Kidney (tissue), 13 donors: ENCODE measurements at regions not wholly inside any gene's neighbourhood (a gene's known extent, or its start where the extent isn't known, plus 50 kb on each side); places are given as distances from the start of the nearest gene placed in this dataset.

Experiments used
- DNase-seq, 5 donors: peaks; one replicate each; pipeline ENCODE4 v3.0.0-alpha.2; 2013 to 2020
- FAIRE-seq: peaks from 2 replicates; lab custom pipeline; 2012; peaks lifted over from hg19 to GRCh38; lab: Jason Lieb, UNC
- H3K27ac ChIP-seq, 2 donors: one replicate each; pipeline ENCODE4 v1.7.0; 2013; ENCODE audit warnings: low read depth in 2 of 2, low read length in 2 of 2, inconsistent platforms in 1 of 2
- H3K27me3 ChIP-seq: one replicate; pipeline ENCODE4 v1.7.1; 2013; ENCODE audit warnings: low read length, inconsistent platforms; ENCODE audit not compliant: control insufficient read depth, insufficient read depth
- H3K36me3 ChIP-seq, 3 donors: one replicate each; pipeline versions ENCODE4 v1.7.0 to v1.7.1; 2013; ENCODE audit warnings: low read length in 3 of 3, control low read depth in 1 of 3, inconsistent platforms in 1 of 3; ENCODE audit not compliant: insufficient read depth in 3 of 3, control insufficient read depth in 2 of 3
- H3K4me1 ChIP-seq, 3 donors: one replicate each; pipeline versions ENCODE4 v1.7.0 to v1.7.1; 2013; ENCODE audit warnings: low read length in 3 of 3, inconsistent platforms in 1 of 3, low read depth in 1 of 3; ENCODE audit not compliant: control insufficient read depth in 2 of 3, insufficient read depth in 2 of 3
- H3K4me3 ChIP-seq, 3 donors: one replicate each; pipeline versions ENCODE4 v1.7.0 to v1.8.1; 2013; ENCODE audit warnings: low read length in 3 of 3, control low read depth in 1 of 3, inconsistent platforms in 1 of 3
- H3K9ac ChIP-seq, 3 donors: one replicate each; pipeline versions ENCODE4 v1.7.0 to v1.7.1; 2013; ENCODE audit warnings: low read length in 3 of 3, control low read depth in 1 of 3, inconsistent platforms in 1 of 3
- H3K9me3 ChIP-seq, 3 donors: one replicate each; pipeline versions ENCODE4 v1.7.0 to v1.7.1; 2013; ENCODE audit warnings: low read length in 3 of 3, control low read depth in 1 of 3, inconsistent platforms in 1 of 3; ENCODE audit not compliant: control insufficient read depth in 2 of 3, insufficient read depth in 1 of 3
- CTCF ChIP-seq: IDR thresholded peaks from 3 replicates; pipeline ENCODE4 v1.5.1; 2012; ENCODE audit warnings: mild to moderate bottlenecking, moderate library complexity, borderline replicate concordance; ENCODE audit not compliant: insufficient read depth; ENCODE audit errors: extremely low read depth
- intact Hi-C: fragments of 100-400 bp; cut with DNase I; formaldehyde crosslinking; loops from one replicate; pipeline ENCODE4 v1.11.1; 2022
- donor health status: control.
- donor health status: control.
- donor health status: control.
- donor health status: control.
- donor health status: control.
- donor health status: DM: yes; HTN: yes; CAD: no.
- donor health status: Normal renal cell carcinoma (clear cell type).

- DNase-seq (no peak), FAIRE-seq (no peak)
- Histone ChIP-seq H3K36me3 (no peaks in the 10 kb centered on the region), H3K27ac (no peak overlapping the region), H3K4me3 (no peak overlapping the region), H3K9me3 (peaks cover 0 to 7% (median 1%) of the 10 kb centered on the region in 3 donors), H3K27me3 (no peaks in the 10 kb centered on the region), H3K4me1 (no peaks in the 10 kb centered on the region), H3K9ac (no peak overlapping the region)
- TF ChIP-seq CTCF: no peak
- intact Hi-C loops: no loop called here
Observed at GRCh38 chr13:59568306-59568705, 595.4 kb downstream of the DIAPH3 start.

- H3K27ac ChIP-seq: no peak overlapping the region
- H3K4me3 ChIP-seq: no peak overlapping the region
- no peaks in the 10 kb centered on the region for H3K27me3 ChIP-seq
- H3K9me3 ChIP-seq: peaks cover 0 to 11% (median 3%) of the 10 kb centered on the region in 3 donors
- TF ChIP-seq CTCF: no peak
- intact Hi-C loops: no loop called here
- no peaks in the 10 kb centered on the region for H3K36me3 ChIP-seq
- FAIRE-seq (no peak), DNase-seq (no peak)
- H3K4me1 ChIP-seq: no peaks in the 10 kb centered on the region
- no peak overlapping the region for H3K9ac ChIP-seq
Observed at GRCh38 chr13:59570204-59570603, 593.5 kb downstream of the DIAPH3 start.

GRCh38 chr13:59584101-59584500 lies 579.6 kb downstream of the DIAPH3 start:
- Histone ChIP-seq H3K4me3 (no peak overlapping the region), H3K27me3 (no peaks in the 10 kb centered on the region), H3K4me1 (no peaks in the 10 kb centered on the region), H3K9ac (no peak overlapping the region), H3K9me3 (no peaks in the 10 kb centered on the region), H3K27ac (no peak overlapping the region), H3K36me3 (no peaks in the 10 kb centered on the region)
- TF ChIP-seq CTCF: no peak
- DNase-seq (no peak), FAIRE-seq (no peak)
- intact Hi-C loops: no loop called here
